ENCODE measurements at regions not wholly inside any gene's neighbourhood (a gene's known extent, or its start where the extent isn't known, plus 50 kb on each side); places are given as distances from the start of the nearest gene placed in this dataset.

DNA sequence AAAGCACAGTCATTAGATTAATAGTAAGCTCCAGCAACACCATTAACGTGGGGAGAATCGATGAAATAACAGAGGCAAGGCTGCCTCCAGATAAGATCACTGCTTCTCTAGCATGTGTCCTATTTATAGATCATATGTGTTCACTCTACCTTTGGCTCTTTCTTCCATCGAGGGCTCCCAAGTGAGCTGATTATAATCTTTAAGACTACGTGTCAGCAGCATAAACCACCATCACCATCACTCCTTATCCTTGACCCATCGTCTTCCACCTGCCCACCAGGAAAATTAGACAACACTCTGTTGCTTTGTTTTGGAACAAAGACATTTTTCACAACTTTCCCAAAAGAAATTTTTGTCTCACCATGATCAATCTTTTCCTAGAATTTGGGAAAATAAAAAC lies 71.2 kb upstream of the CARD11 start:
- H3K27me3 ChIP-seq (ENCODE audit: insufficient read depth, low read depth, low read length) = no peaks in the 10 kb centered on the region

DNA sequence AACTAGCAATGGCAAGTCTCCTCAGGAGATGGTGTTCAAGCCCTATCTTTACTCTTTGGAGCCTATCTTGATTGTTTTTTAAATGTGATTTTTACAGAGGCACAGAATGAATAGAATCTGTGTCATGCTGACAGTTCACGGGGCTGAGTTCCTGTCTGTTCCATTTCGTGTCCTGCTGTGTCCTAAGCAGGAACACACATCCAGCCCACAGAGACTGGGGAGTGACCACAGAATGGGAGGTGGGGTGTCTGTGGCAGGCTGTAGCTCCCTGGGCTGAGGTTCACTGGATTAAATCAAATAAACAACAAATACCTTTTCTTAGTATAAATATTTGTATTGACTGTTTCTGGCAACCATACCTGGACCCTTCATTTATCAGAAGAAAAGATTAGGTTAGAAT lies 73.4 kb upstream of the CARD11 start:
- Histone ChIP-seq H3K4me2 (ENCODE audit: low read length) (no peak overlapping the region), H3K9ac (ENCODE audit: low read length) (no peak overlapping the region), H3K9me2 (ENCODE audit: insufficient read depth, low read length) (no peaks in the 10 kb centered on the region), H3K4me3 (ENCODE audit: low read length) (no peak overlapping the region), H3K27me3 (ENCODE audit: insufficient read depth, low read depth, low read length) (no peaks in the 10 kb centered on the region), H3K79me2 (replicated peaks; ENCODE audit: insufficient read depth, low read length) (no peaks in the 10 kb centered on the region), H3K27ac (ENCODE audit: low read length) (no peak overlapping the region), H3K9me3 (ENCODE audit: low read length) (no peaks in the 10 kb centered on the region), H2AFZ (ENCODE audit: low read depth, low read length) (no peak overlapping the region), H4K20me1 (ENCODE audit: insufficient read depth) (no peaks in the 10 kb centered on the region), H3F3A (ENCODE audit: insufficient read depth, low read length, poor library complexity, severe bottlenecking) (no peaks in the 10 kb centered on the region), H3K36me3 (ENCODE audit: insufficient read depth, low read length) (no peaks in the 10 kb centered on the region)
- TF ChIP-seq TAF1 (IDR thresholded peaks at IDR 0.05; ENCODE audit: low read depth) (no peak), MXI1 (conservative IDR thresholded peaks at IDR 0.05; ENCODE audit: poor library complexity, severe bottlenecking) (no peak), RAD21 (conservative IDR thresholded peaks at IDR 0.05) (no peak), SMC3 (conservative IDR thresholded peaks at IDR 0.05; ENCODE audit: poor library complexity) (no peak), EZH2 (IDR thresholded peaks at IDR 0.05; ENCODE audit: borderline replicate concordance, insufficient read depth, low read length, poor library complexity, severe bottlenecking) (no peak), POLR2AphosphoS5 (IDR thresholded peaks at IDR 0.05) (no peak), EP300 (conservative IDR thresholded peaks at IDR 0.05; ENCODE audit: poor library complexity, severe bottlenecking) (no peak)
- TF ChIP-seq, protein P1, sequence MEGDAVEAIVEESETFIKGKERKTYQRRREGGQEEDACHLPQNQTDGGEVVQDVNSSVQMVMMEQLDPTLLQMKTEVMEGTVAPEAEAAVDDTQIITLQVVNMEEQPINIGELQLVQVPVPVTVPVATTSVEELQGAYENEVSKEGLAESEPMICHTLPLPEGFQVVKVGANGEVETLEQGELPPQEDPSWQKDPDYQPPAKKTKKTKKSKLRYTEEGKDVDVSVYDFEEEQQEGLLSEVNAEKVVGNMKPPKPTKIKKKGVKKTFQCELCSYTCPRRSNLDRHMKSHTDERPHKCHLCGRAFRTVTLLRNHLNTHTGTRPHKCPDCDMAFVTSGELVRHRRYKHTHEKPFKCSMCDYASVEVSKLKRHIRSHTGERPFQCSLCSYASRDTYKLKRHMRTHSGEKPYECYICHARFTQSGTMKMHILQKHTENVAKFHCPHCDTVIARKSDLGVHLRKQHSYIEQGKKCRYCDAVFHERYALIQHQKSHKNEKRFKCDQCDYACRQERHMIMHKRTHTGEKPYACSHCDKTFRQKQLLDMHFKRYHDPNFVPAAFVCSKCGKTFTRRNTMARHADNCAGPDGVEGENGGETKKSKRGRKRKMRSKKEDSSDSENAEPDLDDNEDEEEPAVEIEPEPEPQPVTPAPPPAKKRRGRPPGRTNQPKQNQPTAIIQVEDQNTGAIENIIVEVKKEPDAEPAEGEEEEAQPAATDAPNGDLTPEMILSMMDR (IDR thresholded peaks at IDR 0.05; ENCODE audit: poor library complexity, severe bottlenecking) = no peak
- TF ChIP-seq, protein P2, sequence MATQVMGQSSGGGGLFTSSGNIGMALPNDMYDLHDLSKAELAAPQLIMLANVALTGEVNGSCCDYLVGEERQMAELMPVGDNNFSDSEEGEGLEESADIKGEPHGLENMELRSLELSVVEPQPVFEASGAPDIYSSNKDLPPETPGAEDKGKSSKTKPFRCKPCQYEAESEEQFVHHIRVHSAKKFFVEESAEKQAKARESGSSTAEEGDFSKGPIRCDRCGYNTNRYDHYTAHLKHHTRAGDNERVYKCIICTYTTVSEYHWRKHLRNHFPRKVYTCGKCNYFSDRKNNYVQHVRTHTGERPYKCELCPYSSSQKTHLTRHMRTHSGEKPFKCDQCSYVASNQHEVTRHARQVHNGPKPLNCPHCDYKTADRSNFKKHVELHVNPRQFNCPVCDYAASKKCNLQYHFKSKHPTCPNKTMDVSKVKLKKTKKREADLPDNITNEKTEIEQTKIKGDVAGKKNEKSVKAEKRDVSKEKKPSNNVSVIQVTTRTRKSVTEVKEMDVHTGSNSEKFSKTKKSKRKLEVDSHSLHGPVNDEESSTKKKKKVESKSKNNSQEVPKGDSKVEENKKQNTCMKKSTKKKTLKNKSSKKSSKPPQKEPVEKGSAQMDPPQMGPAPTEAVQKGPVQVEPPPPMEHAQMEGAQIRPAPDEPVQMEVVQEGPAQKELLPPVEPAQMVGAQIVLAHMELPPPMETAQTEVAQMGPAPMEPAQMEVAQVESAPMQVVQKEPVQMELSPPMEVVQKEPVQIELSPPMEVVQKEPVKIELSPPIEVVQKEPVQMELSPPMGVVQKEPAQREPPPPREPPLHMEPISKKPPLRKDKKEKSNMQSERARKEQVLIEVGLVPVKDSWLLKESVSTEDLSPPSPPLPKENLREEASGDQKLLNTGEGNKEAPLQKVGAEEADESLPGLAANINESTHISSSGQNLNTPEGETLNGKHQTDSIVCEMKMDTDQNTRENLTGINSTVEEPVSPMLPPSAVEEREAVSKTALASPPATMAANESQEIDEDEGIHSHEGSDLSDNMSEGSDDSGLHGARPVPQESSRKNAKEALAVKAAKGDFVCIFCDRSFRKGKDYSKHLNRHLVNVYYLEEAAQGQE (IDR thresholded peaks at IDR 0.05; ENCODE audit: borderline replicate concordance) = no peak

More for the DNA sequence above, 71.2 kb upstream of the CARD11 start:
- H3K9me2 ChIP-seq (ENCODE audit: insufficient read depth, low read length) = no peaks in the 10 kb centered on the region
- no peak overlapping the region for H2AFZ ChIP-seq (ENCODE audit: low read depth, low read length)
- TF ChIP-seq, protein P2 (IDR thresholded peaks at IDR 0.05; ENCODE audit: borderline replicate concordance) = no peak
- TF ChIP-seq, protein P1 (IDR thresholded peaks at IDR 0.05; ENCODE audit: poor library complexity, severe bottlenecking) = no peak
- peak; percentile 57 for TF ChIP-seq POLR2AphosphoS5 (IDR thresholded peaks at IDR 0.05)
- no peak for TF ChIP-seq RAD21 (conservative IDR thresholded peaks at IDR 0.05)
- no peak for TF ChIP-seq TAF1 (IDR thresholded peaks at IDR 0.05; ENCODE audit: low read depth)
- no peak for TF ChIP-seq MXI1 (conservative IDR thresholded peaks at IDR 0.05; ENCODE audit: poor library complexity, severe bottlenecking)
- no peak overlapping the region for H3K4me3 ChIP-seq (ENCODE audit: low read length)
- no peaks in the 10 kb centered on the region for H3K36me3 ChIP-seq (ENCODE audit: insufficient read depth, low read length)
- no peaks in the 10 kb centered on the region for H4K20me1 ChIP-seq (ENCODE audit: insufficient read depth)
- no peaks in the 10 kb centered on the region for H3K79me2 ChIP-seq (replicated peaks; ENCODE audit: insufficient read depth, low read length)
- H3K9ac ChIP-seq (ENCODE audit: low read length) = no peak overlapping the region
- H3K27ac ChIP-seq (ENCODE audit: low read length) = no peak overlapping the region
- H3F3A ChIP-seq (ENCODE audit: insufficient read depth, low read length, poor library complexity, severe bottlenecking) = no peaks in the 10 kb centered on the region
- no peak overlapping the region for H3K4me2 ChIP-seq (ENCODE audit: low read length)
- H3K9me3 ChIP-seq (ENCODE audit: low read length) = no peaks in the 10 kb centered on the region

Data from neural cell (in vitro differentiated cells).